OCI-LY7 (cell line): ENCODE measurements at regions not wholly inside any gene's neighbourhood (a gene's known extent, or its start where the extent isn't known, plus 50 kb on each side); places are given as distances from the start of the nearest gene placed in this dataset. TPM values are rescaled to one million over a fixed set of nuclear protein-coding genes. Genes with fewer than 3 reads are reported as not detected.

Source experiments
- small RNA-seq: library from RNA; depleted of rRNA; stranded (forward); fragments of <200 nt; gene quantifications from one replicate; pipeline ENCODE3, GENCODE V24; 2014

Small RNA genes lying in the stretch of these regions (small RNA-seq; reads per million reads assigned to genes)
- not detected for gene RF00026
